SW480 (cell line): ENCODE measurements at regions not wholly inside any gene's neighbourhood (a gene's known extent, or its start where the extent isn't known, plus 50 kb on each side); places are given as distances from the start of the nearest gene placed in this dataset.
"Not testable (repeated sequence)": the region's sequence is repeated elsewhere in the genome, so short reads cannot be mapped to it uniquely, and the experiment has no call there.

Experiments used
- DNase-seq: peaks from one replicate; pipeline ENCODE4 v3.0.0-alpha.2; 2016; ENCODE audit warnings: low spot score

- no peak for DNase-seq
Observed at GRCh38 chr2:121133551-121134319, 151.3 kb downstream of the TFCP2L1 start.

GRCh38 chr2:121134728-121135127 is 150.3 kb downstream of the TFCP2L1 start:
- DNase-seq = no peak

- DNase-seq = no peak
Observed at GRCh38 chr2:121135168-121135853, 149.7 kb downstream of the TFCP2L1 start.

- DNase-seq = no peak
Observed at GRCh38 chr2:121136323-121136722, 148.7 kb downstream of the TFCP2L1 start.

- DNase-seq = no peak
Observed at GRCh38 chr2:121137571-121137970, 147.4 kb downstream of the TFCP2L1 start.

- peak; percentile 89 for DNase-seq
Observed at GRCh38 chr2:121140734-121141133, 144.3 kb downstream of the TFCP2L1 start.

- DNase-seq = no peak
Observed at GRCh38 chr2:121142452-121142851, 142.6 kb downstream of the TFCP2L1 start.

- no peak for DNase-seq
Observed at GRCh38 chr2:121144111-121144510, 140.9 kb downstream of the TFCP2L1 start.

- DNase-seq = no peak
Observed at GRCh38 chr2:121146630-121147029, 138.4 kb downstream of the TFCP2L1 start.

- peak; percentile 47 for DNase-seq
Observed at GRCh38 chr2:121147766-121148165, 137.2 kb downstream of the TFCP2L1 start.

GRCh38 chr2:121148481-121148880 is 136.5 kb downstream of the TFCP2L1 start:
- DNase-seq = no peak

GRCh38 chr2:121149384-121149783 is 135.6 kb downstream of the TFCP2L1 start:
- DNase-seq = no peak

GRCh38 chr2:121150126-121150525 is 134.9 kb downstream of the TFCP2L1 start:
- no peak for DNase-seq

- DNase-seq = no peak
Observed at GRCh38 chr2:121150713-121151112, 134.3 kb downstream of the TFCP2L1 start.

- DNase-seq = no peak
Observed at GRCh38 chr2:121151311-121152109, 133.5 kb downstream of the TFCP2L1 start.

GRCh38 chr2:121152861-121153260 is 132.1 kb downstream of the TFCP2L1 start:
- no peak for DNase-seq

GRCh38 chr2:121153516-121153915 is 131.5 kb downstream of the TFCP2L1 start:
- DNase-seq = no peak

GRCh38 chr2:121155502-121156056 is 129.4 kb downstream of the TFCP2L1 start:
- peak; percentile 60 for DNase-seq

GRCh38 chr2:121157481-121157880 is 127.5 kb downstream of the TFCP2L1 start:
- not testable (repeated sequence) for DNase-seq

GRCh38 chr2:121159291-121160071 is 125.5 kb downstream of the TFCP2L1 start:
- no peak for DNase-seq

- no peak for DNase-seq
Observed at GRCh38 chr2:121160366-121160765, 124.6 kb downstream of the TFCP2L1 start.

- DNase-seq = no peak
Observed at GRCh38 chr2:121161272-121161671, 123.7 kb downstream of the TFCP2L1 start.
